ENCODE measurements at regions not wholly inside any gene's neighbourhood (a gene's known extent, or its start where the extent isn't known, plus 50 kb on each side); places are given as distances from the start of the nearest gene placed in this dataset.
"Not testable (repeated sequence)": the region's sequence is repeated elsewhere in the genome, so short reads cannot be mapped to it uniquely, and the experiment has no call there.

DNA sequence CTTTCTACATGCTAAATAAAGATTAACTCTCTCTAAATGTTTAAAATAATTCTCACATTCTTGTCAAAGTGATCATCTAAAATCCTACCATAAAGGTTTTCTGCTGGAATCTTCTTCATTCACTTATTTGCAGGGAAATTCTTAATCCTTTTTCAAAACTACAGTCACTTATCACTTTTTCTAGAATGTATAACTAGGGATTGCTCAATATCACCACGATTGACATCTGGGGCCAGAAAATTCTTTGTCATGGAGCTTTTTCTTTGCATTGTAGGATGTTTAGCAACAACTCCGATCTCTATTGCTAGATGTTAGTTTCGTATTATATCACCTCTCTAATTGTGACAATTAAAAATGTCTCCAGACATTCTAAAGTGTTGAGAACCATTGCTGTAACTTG lies 344.9 kb upstream of the PIK3R1 start:
- DNase-seq: peak in 1 of 2 donors; percentile 39
- no peaks in the 10 kb centered on the region for H3K9me3 ChIP-seq (ENCODE audit: control insufficient read depth, low read depth, low read length)
- H3K36me3 ChIP-seq (ENCODE audit: control insufficient read depth, insufficient read depth, low read length): no peaks in the 10 kb centered on the region
- WGBS (ENCODE audit: insufficient coverage, low lambda C conversion rate): no CpG with 5 or more reads among the region's 3 CpGs
- H3K27ac ChIP-seq (ENCODE audit: low read length): no peak overlapping the region
- H3K4me1 ChIP-seq (ENCODE audit: control insufficient read depth, insufficient read depth, low read length): no peaks in the 10 kb centered on the region
- H3K27me3 ChIP-seq (ENCODE audit: control insufficient read depth, insufficient read depth, low read length): no peaks in the 10 kb centered on the region
- H3K4me3 ChIP-seq (ENCODE audit: low read length): no peak overlapping the region

GRCh38 chr5:67864335-67864734 lies 351.2 kb upstream of the PIK3R1 start:
- WGBS (ENCODE audit: insufficient coverage, low lambda C conversion rate): no CpG with 5 or more reads among the region's 1 CpG
- DNase-seq; H3K4me3 ChIP-seq (ENCODE audit: low read length): not testable (repeated sequence)

GRCh38 chr5:67858471-67859031 lies 357.0 kb upstream of the PIK3R1 start:
- WGBS (ENCODE audit: insufficient coverage, low lambda C conversion rate): 34% methylated on average over 5 of the region's 5 CpGs
- H3K9me3 ChIP-seq (ENCODE audit: control insufficient read depth, low read depth, low read length): no peaks in the 10 kb centered on the region
- no peaks in the 10 kb centered on the region for H3K36me3 ChIP-seq (ENCODE audit: control insufficient read depth, insufficient read depth, low read length)
- DNase-seq: peak; percentile 25 to 76
- H3K27ac ChIP-seq (ENCODE audit: low read length): peak overlapping the region; percentile 64
- no peaks in the 10 kb centered on the region for H3K27me3 ChIP-seq (ENCODE audit: control insufficient read depth, insufficient read depth, low read length)
- H3K4me1 ChIP-seq (ENCODE audit: control insufficient read depth, insufficient read depth, low read length): peaks cover 5% of the 10 kb centered on the region
- no peak overlapping the region for H3K4me3 ChIP-seq (ENCODE audit: low read length)

More at GRCh38 chr5:67864335-67864734, 351.2 kb upstream of the PIK3R1 start:
- not testable (repeated sequence) for H3K27me3 ChIP-seq (ENCODE audit: control insufficient read depth, insufficient read depth, low read length); H3K9me3 ChIP-seq (ENCODE audit: control insufficient read depth, low read depth, low read length); H3K36me3 ChIP-seq (ENCODE audit: control insufficient read depth, insufficient read depth, low read length); H3K27ac ChIP-seq (ENCODE audit: low read length); H3K4me1 ChIP-seq (ENCODE audit: control insufficient read depth, insufficient read depth, low read length)

DNA sequence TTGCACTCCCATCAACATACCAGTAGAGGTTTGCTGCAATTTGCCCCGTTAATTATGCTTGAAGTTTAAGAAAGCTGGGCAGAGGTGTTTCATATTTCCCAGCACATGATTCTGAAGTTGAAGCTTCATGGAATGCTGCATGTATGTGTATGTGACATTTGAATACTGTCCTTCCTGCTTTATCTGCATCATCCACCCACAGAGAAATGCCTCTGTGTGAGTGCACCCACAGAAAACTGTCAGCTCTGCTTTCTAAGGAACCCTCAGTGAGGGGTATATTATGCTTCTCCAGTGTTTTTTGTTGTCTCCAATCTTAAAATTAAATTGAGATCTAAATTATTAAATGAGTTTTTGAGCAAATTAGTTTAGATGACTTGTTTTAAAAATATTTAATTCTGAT lies 358.1 kb upstream of the PIK3R1 start:
- no peaks in the 10 kb centered on the region for H3K36me3 ChIP-seq (ENCODE audit: control insufficient read depth, insufficient read depth, low read length)
- H3K4me1 ChIP-seq (ENCODE audit: control insufficient read depth, insufficient read depth, low read length): peaks cover 5% of the 10 kb centered on the region
- H3K27ac ChIP-seq (ENCODE audit: low read length): no peak overlapping the region
- H3K4me3 ChIP-seq (ENCODE audit: low read length): no peak overlapping the region
- no peak for DNase-seq
- H3K9me3 ChIP-seq (ENCODE audit: control insufficient read depth, low read depth, low read length): no peaks in the 10 kb centered on the region
- WGBS (ENCODE audit: insufficient coverage, low lambda C conversion rate): no CpG with 5 or more reads among the region's 1 CpG
- H3K27me3 ChIP-seq (ENCODE audit: control insufficient read depth, insufficient read depth, low read length): no peaks in the 10 kb centered on the region

GRCh38 chr5:67855523-67855922 lies 360.0 kb upstream of the PIK3R1 start:
- Histone ChIP-seq H3K4me1 (ENCODE audit: control insufficient read depth, insufficient read depth, low read length) (peaks cover 5% of the 10 kb centered on the region), H3K27ac (ENCODE audit: low read length) (no peak overlapping the region), H3K9me3 (ENCODE audit: control insufficient read depth, low read depth, low read length) (no peaks in the 10 kb centered on the region), H3K4me3 (ENCODE audit: low read length) (no peak overlapping the region), H3K27me3 (ENCODE audit: control insufficient read depth, insufficient read depth, low read length) (no peaks in the 10 kb centered on the region), H3K36me3 (ENCODE audit: control insufficient read depth, insufficient read depth, low read length) (no peaks in the 10 kb centered on the region)
- DNase-seq: no peak
- 100% methylated on average over 2 of the region's 5 CpGs for WGBS (ENCODE audit: insufficient coverage, low lambda C conversion rate)

DNA sequence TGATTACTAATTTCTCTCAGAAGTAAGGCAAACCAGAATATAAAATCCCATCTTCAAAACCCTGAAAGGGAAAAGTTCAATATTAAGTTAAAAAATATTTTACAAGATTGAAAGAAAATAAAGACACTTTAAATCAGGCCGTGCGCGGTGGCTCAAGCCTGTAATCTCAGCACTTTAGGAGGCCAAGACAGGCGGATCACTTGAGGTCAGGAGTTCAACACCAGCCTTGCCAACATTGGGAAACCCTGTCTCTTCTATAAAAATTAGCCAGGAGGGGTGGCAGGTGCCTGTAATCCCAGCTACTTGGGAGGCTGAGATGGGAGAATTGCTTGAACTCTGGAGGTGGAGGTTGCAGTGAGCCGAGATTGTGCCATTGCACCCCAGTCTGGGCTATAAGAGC lies 364.6 kb upstream of the PIK3R1 start:
- H3K4me1 ChIP-seq (ENCODE audit: control insufficient read depth, insufficient read depth, low read length); H3K36me3 ChIP-seq (ENCODE audit: control insufficient read depth, insufficient read depth, low read length); H3K27ac ChIP-seq (ENCODE audit: low read length); H3K27me3 ChIP-seq (ENCODE audit: control insufficient read depth, insufficient read depth, low read length); H3K4me3 ChIP-seq (ENCODE audit: low read length); DNase-seq; H3K9me3 ChIP-seq (ENCODE audit: control insufficient read depth, low read depth, low read length): not testable (repeated sequence)
- 87% methylated on average over 3 of the region's 5 CpGs for WGBS (ENCODE audit: insufficient coverage, low lambda C conversion rate)

DNA sequence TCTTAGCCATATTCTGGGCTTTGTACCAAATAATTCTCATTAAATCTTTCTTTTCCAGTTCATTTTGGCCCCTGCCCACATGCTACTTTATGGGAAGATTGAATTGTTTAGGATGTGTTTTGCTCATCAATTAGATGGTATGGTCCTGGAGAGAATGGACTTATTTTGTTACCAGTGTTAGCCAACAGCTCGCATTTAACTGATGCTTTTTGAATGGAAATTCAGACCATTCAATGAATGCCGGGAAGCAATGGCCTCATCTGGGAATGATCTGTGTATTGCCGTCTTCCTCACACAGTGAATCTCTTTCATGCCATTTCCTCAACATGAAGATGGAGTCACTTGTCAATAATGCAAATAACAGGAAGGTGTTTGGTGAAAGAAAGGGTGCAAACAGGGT lies 370.6 kb upstream of the PIK3R1 start:
- Histone ChIP-seq H3K4me3 (ENCODE audit: low read length) (no peak overlapping the region), H3K27me3 (ENCODE audit: control insufficient read depth, insufficient read depth, low read length) (no peaks in the 10 kb centered on the region), H3K36me3 (ENCODE audit: control insufficient read depth, insufficient read depth, low read length) (no peaks in the 10 kb centered on the region), H3K4me1 (ENCODE audit: control insufficient read depth, insufficient read depth, low read length) (no peaks in the 10 kb centered on the region), H3K9me3 (ENCODE audit: control insufficient read depth, low read depth, low read length) (no peaks in the 10 kb centered on the region), H3K27ac (ENCODE audit: low read length) (no peak overlapping the region)
- no CpG with 5 or more reads among the region's 3 CpGs for WGBS (ENCODE audit: insufficient coverage, low lambda C conversion rate)
- DNase-seq: no peak

- Histone ChIP-seq H3K4me1 (ENCODE audit: control insufficient read depth, insufficient read depth, low read length) (no peaks in the 10 kb centered on the region), H3K36me3 (ENCODE audit: control insufficient read depth, insufficient read depth, low read length) (no peaks in the 10 kb centered on the region), H3K27me3 (ENCODE audit: control insufficient read depth, insufficient read depth, low read length) (no peaks in the 10 kb centered on the region), H3K27ac (ENCODE audit: low read length) (no peak overlapping the region), H3K9me3 (ENCODE audit: control insufficient read depth, low read depth, low read length) (no peaks in the 10 kb centered on the region), H3K4me3 (ENCODE audit: low read length) (no peak overlapping the region)
- WGBS (ENCODE audit: insufficient coverage, low lambda C conversion rate): no CpG with 5 or more reads among the region's 3 CpGs
- no peak for DNase-seq
Measured at GRCh38 chr5:67842806-67843205, 372.8 kb upstream of the PIK3R1 start.

DNA sequence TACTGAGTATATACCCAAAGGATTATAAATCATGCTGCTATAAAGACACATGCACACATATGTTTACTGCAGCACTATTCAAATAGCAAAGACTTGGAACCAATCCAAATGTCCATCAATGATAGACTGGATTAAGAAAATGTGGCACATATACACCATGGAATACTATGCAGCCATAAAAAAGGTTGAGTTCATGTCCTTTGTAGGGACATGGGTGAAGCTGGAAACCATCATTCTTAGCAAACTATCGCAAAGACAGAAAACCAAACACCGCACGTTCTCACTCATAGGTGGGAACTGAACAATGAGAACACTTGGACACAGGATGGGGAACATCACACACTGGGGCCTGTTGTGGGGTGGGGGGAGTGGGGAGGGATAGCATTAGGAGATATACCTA lies 378.3 kb upstream of the PIK3R1 start:
- not testable (repeated sequence) for H3K36me3 ChIP-seq (ENCODE audit: control insufficient read depth, insufficient read depth, low read length); DNase-seq; H3K27ac ChIP-seq (ENCODE audit: low read length); H3K9me3 ChIP-seq (ENCODE audit: control insufficient read depth, low read depth, low read length); H3K4me3 ChIP-seq (ENCODE audit: low read length); H3K4me1 ChIP-seq (ENCODE audit: control insufficient read depth, insufficient read depth, low read length); H3K27me3 ChIP-seq (ENCODE audit: control insufficient read depth, insufficient read depth, low read length)
- no CpG with 5 or more reads among the region's 3 CpGs for WGBS (ENCODE audit: insufficient coverage, low lambda C conversion rate)

DNA sequence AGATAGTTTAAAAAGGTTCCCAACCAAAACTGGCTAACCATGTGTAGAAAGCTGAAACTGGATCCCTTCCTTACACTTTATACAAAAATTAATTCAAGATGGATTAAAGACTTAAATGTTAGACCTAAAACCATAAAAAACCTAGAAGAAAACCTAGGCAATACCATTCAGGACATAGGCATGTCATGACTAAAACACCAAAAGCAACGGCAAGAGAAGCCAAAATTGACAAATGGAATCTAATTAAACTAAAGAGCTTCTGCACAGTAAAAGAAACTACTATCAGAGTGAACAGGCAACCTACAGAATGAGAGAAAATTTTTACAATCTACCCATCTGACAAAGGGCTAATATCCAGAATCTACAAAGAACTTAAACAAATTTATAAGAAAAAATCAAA lies 379.1 kb upstream of the PIK3R1 start:
- H3K27me3 ChIP-seq (ENCODE audit: control insufficient read depth, insufficient read depth, low read length); H3K36me3 ChIP-seq (ENCODE audit: control insufficient read depth, insufficient read depth, low read length); H3K9me3 ChIP-seq (ENCODE audit: control insufficient read depth, low read depth, low read length); H3K4me3 ChIP-seq (ENCODE audit: low read length); H3K4me1 ChIP-seq (ENCODE audit: control insufficient read depth, insufficient read depth, low read length); DNase-seq; H3K27ac ChIP-seq (ENCODE audit: low read length): not testable (repeated sequence)
- WGBS (ENCODE audit: insufficient coverage, low lambda C conversion rate): no CpG with 5 or more reads among the region's 1 CpG

- peaks cover 3% of the 10 kb centered on the region for H3K4me1 ChIP-seq (ENCODE audit: control insufficient read depth, insufficient read depth, low read length)
- DNase-seq: peak; percentile 31 to 52
- WGBS (ENCODE audit: insufficient coverage, low lambda C conversion rate): no CpG with 5 or more reads among the region's 1 CpG
Measured at GRCh38 chr5:67831048-67831447, 384.5 kb upstream of the PIK3R1 start.

More at GRCh38 chr5:67831048-67831447, 384.5 kb upstream of the PIK3R1 start:
- no peak overlapping the region for H3K4me3 ChIP-seq (ENCODE audit: low read length)
- H3K27me3 ChIP-seq (ENCODE audit: control insufficient read depth, insufficient read depth, low read length): no peaks in the 10 kb centered on the region
- H3K36me3 ChIP-seq (ENCODE audit: control insufficient read depth, insufficient read depth, low read length): no peaks in the 10 kb centered on the region
- no peaks in the 10 kb centered on the region for H3K9me3 ChIP-seq (ENCODE audit: control insufficient read depth, low read depth, low read length)
- H3K27ac ChIP-seq (ENCODE audit: low read length): no peak overlapping the region

Data from large intestine (tissue), 3 donors.